NOMO-1 treated with DMSO at 0.1 percent for 48 hours (cell line): ENCODE measurements at regions not wholly inside any gene's neighbourhood (a gene's known extent, or its start where the extent isn't known, plus 50 kb on each side); places are given as distances from the start of the nearest gene placed in this dataset.
"Not testable (repeated sequence)": the region's sequence is repeated elsewhere in the genome, so short reads cannot be mapped to it uniquely, and the experiment has no call there.

Source experiments
- DNase-seq: peaks from one replicate; lab custom pipeline; 2025; ENCODE audit not compliant: unreplicated experiment; lab: John Stamatoyannopoulos, UW

DNA sequence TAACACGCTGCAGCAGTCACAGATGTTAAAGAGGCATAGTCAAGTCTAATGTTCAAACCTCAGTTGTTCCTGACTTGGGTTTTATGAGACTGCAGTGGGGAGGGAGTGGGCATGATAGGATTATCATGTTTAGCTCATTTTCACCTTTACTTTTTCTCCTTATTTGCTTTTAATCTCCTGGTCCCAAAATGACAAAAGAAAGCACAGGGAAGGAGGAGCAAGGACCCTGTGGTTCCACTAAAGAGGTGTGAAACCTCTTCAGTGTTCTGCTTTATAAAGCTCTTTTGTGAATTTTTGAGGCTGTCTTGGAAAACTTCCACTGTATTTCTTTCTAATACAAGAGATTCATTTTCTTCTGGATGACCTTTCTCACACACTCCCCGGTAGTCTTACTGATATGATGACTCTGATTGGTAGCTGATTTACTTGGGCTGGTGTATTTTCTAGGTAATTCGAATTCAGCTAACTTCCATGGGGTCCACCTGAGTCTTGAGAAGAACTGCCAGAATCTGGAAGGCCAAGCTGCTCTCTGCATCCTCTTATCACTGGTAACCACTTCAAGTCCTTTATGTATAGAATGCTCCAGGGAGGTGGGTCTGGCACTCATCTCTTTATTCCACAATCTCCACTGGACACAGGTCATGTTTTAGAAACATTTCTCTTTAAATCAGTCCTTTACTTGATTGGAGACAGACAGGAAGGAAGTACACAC, 1364.4 kb upstream of the CDH9 start:
- DNase-seq: no peak

GRCh38 chr5:28400076-28400475, 1361.7 kb upstream of the CDH9 start:
- peak; percentile 31 for DNase-seq

DNA sequence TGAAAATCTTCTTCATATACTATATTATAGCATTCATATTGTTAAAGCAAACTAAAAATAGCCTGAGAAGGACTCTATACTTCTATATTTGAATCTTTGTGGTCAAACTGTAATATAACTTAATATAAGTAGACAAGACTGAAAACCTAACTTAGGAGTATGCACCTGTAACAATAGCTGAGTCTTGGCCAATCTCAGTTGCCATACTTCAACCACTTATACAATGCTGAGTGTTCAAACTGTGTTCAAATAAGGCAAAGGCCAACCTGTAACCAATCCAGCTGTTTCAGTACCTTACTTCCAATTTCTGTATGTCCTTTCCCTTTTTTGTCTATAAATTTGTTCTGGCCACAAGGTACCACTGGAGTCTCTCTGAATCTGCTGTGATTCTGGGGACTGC, 1360.8 kb upstream of the CDH9 start:
- DNase-seq: no peak

GRCh38 chr5:28398185-28398584, 1359.8 kb upstream of the CDH9 start:
- DNase-seq: no peak

DNA sequence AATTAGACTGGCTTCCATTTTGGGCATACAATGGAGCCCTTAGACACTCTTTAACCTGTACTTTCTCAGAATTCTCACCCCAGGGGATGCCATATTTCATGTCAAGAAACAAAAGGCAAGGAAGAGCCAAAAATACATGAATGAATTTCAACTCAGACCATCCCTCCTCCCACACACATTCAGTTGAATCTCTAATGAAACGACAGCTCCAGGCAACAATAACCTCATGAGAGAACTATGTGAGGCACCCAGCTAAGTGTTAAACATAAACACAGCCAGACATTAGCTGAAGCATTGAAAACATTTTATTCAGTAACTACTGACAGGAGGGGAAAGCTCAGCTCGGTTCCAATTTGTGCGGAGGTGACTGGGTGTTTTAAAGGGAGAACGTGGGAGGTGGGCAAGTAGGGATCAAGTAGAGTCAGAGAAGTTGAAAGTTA, 1359.1 kb upstream of the CDH9 start:
- no peak for DNase-seq

DNA sequence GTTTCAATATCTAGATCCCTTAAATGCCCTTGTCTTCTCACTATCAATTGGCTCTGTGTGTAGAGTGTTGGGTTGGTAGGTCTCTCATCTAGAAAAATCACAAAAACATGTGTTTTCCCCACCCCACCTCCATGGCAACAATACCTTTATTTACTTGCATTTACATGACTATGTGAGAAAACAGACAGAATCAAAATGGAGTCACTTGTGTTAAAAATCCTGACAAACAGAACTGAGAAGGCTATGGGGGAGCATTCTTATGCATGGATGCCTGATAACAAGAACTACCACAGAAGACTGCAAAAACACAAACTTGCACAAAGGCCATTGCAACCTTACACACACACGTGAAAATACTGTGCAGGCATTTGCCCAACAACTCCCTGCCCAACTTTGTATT, 1352.9 kb upstream of the CDH9 start:
- no peak for DNase-seq

- no peak for DNase-seq
Measured at GRCh38 chr5:28390341-28390740, 1352.0 kb upstream of the CDH9 start.

GRCh38 chr5:28389727-28390126, 1351.3 kb upstream of the CDH9 start:
- DNase-seq: not testable (repeated sequence)

GRCh38 chr5:28388428-28388827, 1350.0 kb upstream of the CDH9 start:
- no peak for DNase-seq

GRCh38 chr5:28386712-28387111, 1348.3 kb upstream of the CDH9 start:
- no peak for DNase-seq

GRCh38 chr5:28380167-28380566, 1341.8 kb upstream of the CDH9 start:
- DNase-seq: no peak

GRCh38 chr5:28374492-28374967, 1336.1 kb upstream of the CDH9 start:
- peak; percentile 82 for DNase-seq

DNA sequence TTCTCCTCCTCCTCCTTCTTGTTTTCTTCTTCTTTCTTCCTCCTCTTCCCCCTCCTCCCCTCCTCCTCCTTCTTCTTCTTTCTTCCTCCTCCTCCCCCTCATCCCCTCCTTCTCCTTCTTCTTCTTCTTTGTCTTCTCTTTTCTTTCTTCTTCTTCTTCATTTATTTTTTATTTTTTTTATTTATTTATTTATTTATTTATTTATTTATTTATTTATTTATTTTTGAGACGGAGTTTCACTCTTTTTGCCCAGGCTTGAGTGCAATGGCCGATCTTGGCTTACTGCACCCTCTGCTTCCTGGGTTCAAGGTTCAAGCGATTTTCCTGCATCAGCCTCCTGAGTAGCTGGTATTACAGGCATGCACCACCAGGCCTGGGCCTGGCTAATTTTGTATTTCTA, 1332.5 kb upstream of the CDH9 start:
- no peak for DNase-seq

DNA sequence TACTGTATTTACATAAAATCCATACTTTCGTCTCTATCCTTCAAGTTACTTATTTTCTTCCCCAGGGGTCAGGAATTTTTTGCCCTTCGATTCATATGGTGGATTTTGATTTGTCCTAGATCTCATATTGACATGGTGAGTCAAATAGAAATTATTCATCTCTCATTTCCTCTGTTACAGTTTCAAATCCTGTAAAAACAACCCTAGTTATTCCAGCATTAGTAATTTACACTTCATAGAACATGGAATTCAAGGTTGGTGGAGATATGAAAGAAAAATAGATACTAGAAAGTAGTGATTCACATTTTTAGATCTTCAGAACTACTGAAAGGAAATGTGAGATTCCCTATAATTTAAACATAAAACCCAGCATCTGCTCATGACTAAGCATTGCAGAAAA, 1331.0 kb upstream of the CDH9 start:
- no peak for DNase-seq

DNA sequence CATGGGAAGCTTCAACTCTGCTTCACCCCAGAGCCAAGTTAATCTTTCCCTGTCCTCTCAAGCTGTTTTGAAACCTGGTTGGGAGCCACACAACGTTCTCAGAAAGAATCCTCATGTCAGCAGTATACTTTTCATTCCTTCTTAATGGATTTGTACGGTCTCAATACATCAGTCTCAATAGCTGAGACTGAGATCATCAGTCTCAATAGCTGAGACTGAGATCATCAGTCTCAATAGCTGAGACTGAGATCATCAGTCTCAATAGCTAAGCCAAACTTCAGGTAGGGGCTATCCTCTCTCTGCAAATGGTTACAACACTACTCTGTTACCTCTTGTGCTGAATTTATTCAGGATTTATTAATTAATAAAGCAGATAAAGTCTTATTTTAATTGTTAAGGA, 1317.4 kb upstream of the CDH9 start:
- DNase-seq: no peak

DNA sequence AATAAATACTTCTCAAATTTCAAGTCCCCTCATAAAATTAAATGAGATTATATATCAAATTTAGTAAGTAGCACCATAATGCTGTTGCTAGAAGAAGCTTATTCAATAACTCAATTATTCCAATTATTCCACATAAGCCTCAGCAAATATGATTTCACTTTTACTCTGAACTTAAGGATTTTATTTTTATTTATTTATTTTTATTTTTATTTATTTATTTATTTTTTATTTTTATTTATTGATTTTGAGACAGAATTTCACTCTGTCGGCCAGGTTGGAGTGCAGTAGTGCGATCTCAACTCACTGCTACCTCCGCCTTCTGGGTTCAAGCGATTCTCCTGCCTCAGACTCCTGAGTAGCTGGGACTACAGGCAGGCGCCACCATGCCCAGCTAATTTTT, 1308.3 kb upstream of the CDH9 start:
- no peak for DNase-seq

- DNase-seq: peak; percentile 71
Measured at GRCh38 chr5:28344836-28345433, 1306.5 kb upstream of the CDH9 start.

- no peak for DNase-seq
Measured at GRCh38 chr5:28329176-28329575, 1290.8 kb upstream of the CDH9 start.

- no peak for DNase-seq
Measured at GRCh38 chr5:28328681-28329080, 1290.3 kb upstream of the CDH9 start.

- DNase-seq: no peak
Measured at GRCh38 chr5:28324174-28324573, 1285.8 kb upstream of the CDH9 start.

GRCh38 chr5:28313953-28314352, 1275.6 kb upstream of the CDH9 start:
- no peak for DNase-seq

GRCh38 chr5:28313321-28313951, 1275.0 kb upstream of the CDH9 start:
- no peak for DNase-seq
